Activated T-helper 2 cell treated with anti-CD3 and anti-CD28 coated beads, Interferon-gamma antibody, Interleukin-2, Interleukin-4, amounts not matched to agents 10 μg/mL and 5 μg/mL and 100 μg/mL, durations not matched to agents 14 hours and 24 hours and 36 hours (primary cell): ENCODE measurements at regions not wholly inside any gene's neighbourhood (a gene's known extent, or its start where the extent isn't known, plus 50 kb on each side); places are given as distances from the start of the nearest gene placed in this dataset.
A peak's percentile ranks its signal among the peaks of the same experiment; 100 is the strongest.

ENCODE experiments used
- DNase-seq: peaks from one replicate; pipeline ENCODE4 v3.0.0; 2021; ENCODE audit warnings: low spot score
- H3K27ac Mint-ChIP-seq: one replicate; pipeline ENCODE4 v1.8.0; 2021; ENCODE audit warnings: mixed read lengths
- H3K27me3 Mint-ChIP-seq: one replicate; pipeline ENCODE4 v1.8.0; 2021; ENCODE audit warnings: low read depth, mixed read lengths
- H3K36me3 Mint-ChIP-seq: one replicate; pipeline ENCODE4 v1.8.0; 2021; ENCODE audit warnings: low read depth, mixed read lengths
- H3K4me1 Mint-ChIP-seq: one replicate; pipeline ENCODE4 v1.8.0; 2021; ENCODE audit warnings: low read depth, mixed read lengths
- H3K4me3 Mint-ChIP-seq: one replicate; pipeline ENCODE4 v1.8.0; 2021; ENCODE audit warnings: low read depth, mild to moderate bottlenecking, moderate library complexity, mixed read lengths
- H3K9me3 Mint-ChIP-seq: one replicate; pipeline ENCODE4 v1.8.0; 2021; ENCODE audit warnings: mixed read lengths
- intact Hi-C: fragments of 100-400 bp; cut with micrococcal nuclease; formaldehyde crosslinking; loops from one replicate; pipeline ENCODE4 v1.15.1; 2023

DNA sequence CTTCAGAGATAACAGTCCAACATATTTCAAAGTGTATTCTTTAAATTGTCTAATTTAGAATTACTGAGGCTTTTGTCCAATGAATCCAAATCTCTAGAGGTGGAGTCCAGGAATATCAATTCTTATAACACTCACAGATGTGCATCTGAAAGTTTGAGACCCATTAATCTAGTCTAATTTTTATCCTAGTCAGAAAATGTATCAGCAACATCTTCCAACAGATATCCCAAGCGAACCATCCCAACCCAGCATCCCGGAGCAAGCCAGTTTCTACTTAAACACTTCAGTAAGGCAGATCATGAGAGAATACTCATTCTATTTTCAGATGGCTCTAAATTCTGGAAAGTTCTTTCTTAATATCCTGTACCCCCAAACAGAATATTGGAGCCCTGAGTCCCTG, 113.5 kb downstream of the BBS10 start:
- Mint-ChIP-seq H3K27me3 (peaks cover 2% of the 10 kb centered on the region), H3K4me1 (peaks cover 6% of the 10 kb centered on the region), H3K27ac (no peak overlapping the region), H3K36me3 (no peaks in the 10 kb centered on the region), H3K9me3 (no peaks in the 10 kb centered on the region), H3K4me3 (no peak overlapping the region)
- intact Hi-C loops = loop anchor here (5.0 kb wide), 1 partner anchor 43 kb away; no protein-coding TSS in a partner anchor
- DNase-seq = no peak

- H3K27ac Mint-ChIP-seq = no peak overlapping the region
- no peaks in the 10 kb centered on the region for H3K36me3 Mint-ChIP-seq
- H3K4me3 Mint-ChIP-seq = no peak overlapping the region
- no peaks in the 10 kb centered on the region for H3K9me3 Mint-ChIP-seq
- peaks cover 10% of the 10 kb centered on the region for H3K27me3 Mint-ChIP-seq
- no peak for DNase-seq
- no peaks in the 10 kb centered on the region for H3K4me1 Mint-ChIP-seq
- intact Hi-C loops = no loop called here
These were observed 116.2 kb downstream of the BBS10 start for GRCh38 chr12:76232013-76232412.

- H3K9me3 Mint-ChIP-seq = no peaks in the 10 kb centered on the region
- no peaks in the 10 kb centered on the region for H3K36me3 Mint-ChIP-seq
- H3K27ac Mint-ChIP-seq = no peak overlapping the region
- peaks cover 12% of the 10 kb centered on the region for H3K27me3 Mint-ChIP-seq
- H3K4me1 Mint-ChIP-seq = peaks cover 6% of the 10 kb centered on the region
- DNase-seq = no peak
- intact Hi-C loops = no loop called here
- H3K4me3 Mint-ChIP-seq = no peak overlapping the region
These were observed 121.3 kb downstream of the BBS10 start for GRCh38 chr12:76226956-76227355.

DNA sequence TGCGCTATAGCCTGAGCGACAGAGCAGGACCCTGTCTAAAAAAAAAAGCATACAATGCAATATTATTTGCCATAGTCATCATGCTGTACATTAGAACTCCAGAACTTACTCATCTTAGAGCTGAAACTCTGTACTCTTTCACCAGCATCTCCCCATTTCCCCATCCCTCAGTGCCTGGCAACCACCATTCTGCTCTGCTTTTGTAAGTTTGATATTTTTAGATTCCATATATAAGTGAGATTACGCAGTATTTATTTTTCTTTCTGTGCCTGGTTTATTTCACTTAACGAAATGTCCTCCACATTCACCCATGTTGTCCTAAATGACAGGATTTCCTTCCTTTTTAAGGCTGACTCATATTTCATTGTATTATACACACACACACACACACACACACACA, 121.8 kb downstream of the BBS10 start:
- no peak overlapping the region for H3K4me3 Mint-ChIP-seq
- H3K27me3 Mint-ChIP-seq = peaks cover 12% of the 10 kb centered on the region
- no peak overlapping the region for H3K27ac Mint-ChIP-seq
- no peaks in the 10 kb centered on the region for H3K36me3 Mint-ChIP-seq
- no peaks in the 10 kb centered on the region for H3K9me3 Mint-ChIP-seq
- DNase-seq = no peak
- intact Hi-C loops = no loop called here
- H3K4me1 Mint-ChIP-seq = peaks cover 6% of the 10 kb centered on the region

DNA sequence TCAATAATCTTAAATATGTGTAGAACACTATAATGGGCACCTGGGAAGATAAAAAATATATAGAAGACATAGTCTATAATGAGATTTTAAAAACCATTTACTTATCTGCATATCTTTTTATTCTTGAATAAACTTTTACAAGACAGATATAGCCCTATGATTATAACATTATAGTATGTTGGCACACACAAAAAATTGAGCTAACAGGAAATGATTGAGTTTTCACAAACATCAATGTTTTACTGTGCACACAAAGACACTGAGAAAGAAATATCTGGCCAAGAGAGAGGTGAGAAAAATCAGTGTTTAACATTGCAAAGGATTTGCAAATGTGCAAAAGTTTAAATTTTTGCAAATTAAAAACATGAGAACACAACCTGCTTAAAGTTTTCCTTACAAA, 124.3 kb downstream of the BBS10 start:
- Mint-ChIP-seq H3K36me3 (no peaks in the 10 kb centered on the region), H3K9me3 (no peaks in the 10 kb centered on the region), H3K27me3 (peaks cover 23% of the 10 kb centered on the region), H3K4me3 (no peak overlapping the region), H3K4me1 (peaks cover 6% of the 10 kb centered on the region), H3K27ac (no peak overlapping the region)
- intact Hi-C loops = no loop called here
- DNase-seq = no peak

DNA sequence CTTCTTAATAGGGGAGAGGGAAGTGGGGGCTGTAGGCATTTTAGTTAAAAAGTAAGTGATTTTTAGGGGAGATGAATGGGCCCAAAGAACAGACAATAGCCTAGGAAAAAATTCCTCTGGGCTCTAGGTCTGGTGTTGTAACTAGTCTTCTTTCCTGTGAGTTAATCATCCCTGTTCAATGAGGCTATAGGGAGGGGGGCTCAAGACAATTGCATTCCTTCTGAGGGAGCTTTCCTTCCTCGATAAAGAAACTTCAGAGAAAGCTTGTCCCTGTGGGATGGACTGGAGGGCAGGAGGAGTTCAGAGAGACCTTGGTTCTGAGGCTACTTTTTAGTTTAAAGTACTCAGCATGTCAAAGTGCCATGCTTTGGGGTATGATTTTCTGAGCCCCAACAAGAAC, 127.2 kb downstream of the BBS10 start:
- Mint-ChIP-seq H3K9me3 (no peaks in the 10 kb centered on the region), H3K27me3 (peaks cover 15% of the 10 kb centered on the region), H3K4me1 (peaks cover 10% of the 10 kb centered on the region), H3K36me3 (no peaks in the 10 kb centered on the region), H3K4me3 (no peak overlapping the region), H3K27ac (no peak overlapping the region)
- intact Hi-C loops = no loop called here
- no peak for DNase-seq

- peaks cover 13% of the 10 kb centered on the region for H3K27me3 Mint-ChIP-seq
These were observed 128.4 kb downstream of the BBS10 start for GRCh38 chr12:76219806-76220205.

GRCh38 chr12:76216585-76217472, 131.4 kb downstream of the BBS10 start:
- H3K4me1 Mint-ChIP-seq = peaks cover 9% of the 10 kb centered on the region
- no peaks in the 10 kb centered on the region for H3K36me3 Mint-ChIP-seq
- H3K27me3 Mint-ChIP-seq = peaks cover 18% of the 10 kb centered on the region
- peak overlapping the region; percentile 3 for H3K4me3 Mint-ChIP-seq
- H3K27ac Mint-ChIP-seq = peak overlapping the region; percentile 13
- H3K9me3 Mint-ChIP-seq = no peaks in the 10 kb centered on the region
- DNase-seq = no peak
- intact Hi-C loops = loop anchor here (1.0 kb wide), 1 partner anchor 58 kb away; no protein-coding TSS in a partner anchor

More at GRCh38 chr12:76219806-76220205, 128.4 kb downstream of the BBS10 start:
- no peak overlapping the region for H3K4me3 Mint-ChIP-seq
- H3K4me1 Mint-ChIP-seq = peaks cover 9% of the 10 kb centered on the region
- no peak for DNase-seq
- H3K9me3 Mint-ChIP-seq = no peaks in the 10 kb centered on the region
- intact Hi-C loops = no loop called here
- no peaks in the 10 kb centered on the region for H3K36me3 Mint-ChIP-seq
- no peak overlapping the region for H3K27ac Mint-ChIP-seq

- H3K27me3 Mint-ChIP-seq = peaks cover 20% of the 10 kb centered on the region
- no peaks in the 10 kb centered on the region for H3K4me1 Mint-ChIP-seq
- DNase-seq = no peak
- no peak overlapping the region for H3K27ac Mint-ChIP-seq
- H3K9me3 Mint-ChIP-seq = no peaks in the 10 kb centered on the region
- H3K36me3 Mint-ChIP-seq = no peaks in the 10 kb centered on the region
- intact Hi-C loops = no loop called here
- no peak overlapping the region for H3K4me3 Mint-ChIP-seq
These were observed 123.6 kb upstream of the NAP1L1 start for GRCh38 chr12:76208129-76208528.

GRCh38 chr12:76206677-76207072, 122.2 kb upstream of the NAP1L1 start:
- Mint-ChIP-seq H3K36me3 (no peaks in the 10 kb centered on the region), H3K4me3 (no peak overlapping the region), H3K4me1 (no peaks in the 10 kb centered on the region), H3K9me3 (no peaks in the 10 kb centered on the region), H3K27me3 (peaks cover 20% of the 10 kb centered on the region), H3K27ac (no peak overlapping the region)
- no peak for DNase-seq
- intact Hi-C loops = no loop called here

DNA sequence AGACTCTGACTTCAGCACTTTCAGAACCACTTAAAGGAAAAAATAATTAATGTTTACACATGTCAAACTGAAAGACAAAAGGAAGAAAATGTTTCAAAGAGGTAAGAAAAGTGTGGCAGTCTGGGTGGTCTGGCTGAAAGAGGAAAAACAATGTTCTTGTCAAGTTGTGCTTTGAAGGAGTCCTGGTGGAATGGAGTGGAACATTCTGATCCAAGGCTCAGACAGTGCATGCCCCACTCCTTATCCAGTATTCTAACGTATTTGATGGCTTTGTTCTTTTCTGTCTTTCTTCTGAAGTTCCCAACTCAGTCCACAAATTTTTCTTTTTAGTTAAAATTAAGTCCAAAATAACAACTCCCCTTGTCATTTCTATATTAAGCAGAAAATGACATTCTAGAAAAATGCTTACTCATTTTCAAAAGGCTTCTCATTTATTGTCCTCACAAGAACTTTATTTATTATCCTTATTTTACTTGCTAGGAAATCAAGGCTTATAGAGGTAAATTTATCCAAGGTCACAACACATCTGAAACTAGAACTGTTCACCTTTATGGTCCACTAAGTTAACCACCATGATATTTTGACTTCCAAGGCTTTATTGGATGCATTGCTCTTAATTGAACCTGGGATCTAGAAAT, 121.7 kb upstream of the NAP1L1 start:
- Mint-ChIP-seq H3K27ac (no peak overlapping the region), H3K9me3 (no peaks in the 10 kb centered on the region), H3K36me3 (no peaks in the 10 kb centered on the region), H3K4me1 (no peaks in the 10 kb centered on the region), H3K4me3 (no peak overlapping the region), H3K27me3 (peaks cover 23% of the 10 kb centered on the region)
- no peak for DNase-seq
- intact Hi-C loops = no loop called here

- peaks cover 4% of the 10 kb centered on the region for H3K36me3 Mint-ChIP-seq
- H3K9me3 Mint-ChIP-seq = peaks cover 28% of the 10 kb centered on the region
- no peak overlapping the region for H3K27ac Mint-ChIP-seq
- DNase-seq = no peak
- no peaks in the 10 kb centered on the region for H3K4me1 Mint-ChIP-seq
- H3K4me3 Mint-ChIP-seq = no peak overlapping the region
- intact Hi-C loops = no loop called here
- peaks cover 21% of the 10 kb centered on the region for H3K27me3 Mint-ChIP-seq
These were observed 118.1 kb upstream of the NAP1L1 start for GRCh38 chr12:76202621-76203020.

DNA sequence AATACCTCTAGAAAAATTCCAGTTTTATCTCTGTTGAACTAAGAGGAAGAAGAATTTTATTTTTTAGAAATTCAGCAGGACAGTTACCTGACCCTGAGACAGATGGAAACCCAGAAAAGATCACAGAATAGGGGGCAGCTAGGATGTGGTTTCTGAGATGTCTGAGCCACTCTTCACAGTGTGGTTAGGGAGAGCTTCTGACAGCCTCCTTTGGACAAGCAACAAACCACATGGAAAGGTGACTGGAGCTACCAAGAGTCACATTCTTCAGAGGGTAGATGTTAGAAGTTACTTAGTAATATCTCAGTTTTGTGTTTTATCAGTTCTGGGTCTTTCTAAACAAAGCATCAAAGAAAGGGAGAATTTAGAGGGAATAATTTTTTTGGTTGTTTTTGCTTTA, 117.3 kb upstream of the NAP1L1 start:
- H3K36me3 Mint-ChIP-seq = peaks cover 4% of the 10 kb centered on the region
- intact Hi-C loops = no loop called here
- no peak for DNase-seq
- H3K9me3 Mint-ChIP-seq = peaks cover 33% of the 10 kb centered on the region
- no peak overlapping the region for H3K4me3 Mint-ChIP-seq
- no peaks in the 10 kb centered on the region for H3K4me1 Mint-ChIP-seq
- peaks cover 17% of the 10 kb centered on the region for H3K27me3 Mint-ChIP-seq
- H3K27ac Mint-ChIP-seq = no peak overlapping the region
